HL-60 (cell line): ENCODE measurements at regions not wholly inside any gene's neighbourhood (a gene's known extent, or its start where the extent isn't known, plus 50 kb on each side); places are given as distances from the start of the nearest gene placed in this dataset.

ENCODE experiments used
- DNase-seq, 2 experiments: peaks; one replicate each; pipeline ENCODE4 v3.0.0-alpha.2; 2010 to 2020; ENCODE audit warnings: low read depth in 1 of 2, low spot score in 1 of 2
- H3K27ac ChIP-seq: fragments of 250-450 bp; sonication (Bioruptor Pico); replicated peaks from 2 replicates; pipeline ENCODE4 v1.5.1; 2020; ENCODE audit warnings: mild to moderate bottlenecking, moderate library complexity
- H3K27me3 ChIP-seq: fragments of 250-450 bp; sonication (Bioruptor Pico); 2 replicates; pipeline ENCODE4 v1.5.1; 2021; ENCODE audit warnings: mild to moderate bottlenecking, moderate library complexity; ENCODE audit not compliant: insufficient read depth, poor library complexity, severe bottlenecking
- H3K4me3 ChIP-seq: replicated peaks from 2 replicates; pipeline ENCODE4 v1.5.1; 2011; ENCODE audit warnings: mild to moderate bottlenecking, control low read depth, low read length; ENCODE audit not compliant: insufficient read depth
- CTCF ChIP-seq: IDR thresholded peaks from one replicate; pipeline ENCODE4 v1.5.1; 2011; ENCODE audit warnings: low read length, control low read depth, inconsistent platforms; ENCODE audit not compliant: insufficient read depth
- GABPA ChIP-seq: IDR thresholded peaks from 2 replicates; pipeline ENCODE4 v1.6.1; 2012; ENCODE audit warnings: low read depth
- POLR2AphosphoS5 ChIP-seq: IDR thresholded peaks from 2 replicates; pipeline ENCODE4 v1.6.1; 2012; ENCODE audit warnings: low read depth
- REST ChIP-seq: IDR thresholded peaks from 2 replicates; pipeline ENCODE4 v1.6.1; 2012; ENCODE audit warnings: low read depth; ENCODE audit not compliant: insufficient replicate concordance
- SPI1 ChIP-seq: IDR thresholded peaks from 2 replicates; pipeline ENCODE4 v1.6.1; 2012; ENCODE audit warnings: low read depth, mild to moderate bottlenecking, borderline replicate concordance

DNA sequence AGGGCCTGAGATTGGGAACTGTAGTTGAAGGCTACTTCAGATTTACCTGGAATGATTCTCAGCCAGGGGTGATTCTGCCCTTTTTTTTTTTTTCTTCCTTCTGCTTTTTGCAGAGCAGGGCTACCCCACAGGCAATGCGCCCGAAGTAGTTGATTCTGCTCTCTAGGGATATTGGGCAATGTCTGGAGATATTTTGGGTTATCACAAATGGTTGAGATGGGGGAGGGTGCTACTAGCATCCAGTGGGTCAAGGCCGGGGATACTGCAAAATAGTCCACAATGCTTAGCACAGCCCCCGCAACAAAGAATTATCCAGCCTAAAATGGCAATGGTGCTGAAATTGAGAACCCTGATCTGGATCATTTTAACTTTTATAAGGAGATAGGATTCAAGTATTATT is 71.2 kb upstream of the ZMYND8 start:
- H3K27me3 ChIP-seq: no peaks in the 10 kb centered on the region
- H3K27ac ChIP-seq: no peak overlapping the region
- no peak overlapping the region for H3K4me3 ChIP-seq
- peak; percentile 27 to 63 for DNase-seq
- no peak for TF ChIP-seq GABPA
- TF ChIP-seq POLR2AphosphoS5: no peak
- TF ChIP-seq CTCF: no peak

- H3K27me3 ChIP-seq: no peaks in the 10 kb centered on the region
- TF ChIP-seq POLR2AphosphoS5 (no peak), REST (no peak), GABPA (no peak), CTCF (no peak), SPI1 (no peak)
- no peak for DNase-seq
- no peak overlapping the region for H3K27ac ChIP-seq
- no peak overlapping the region for H3K4me3 ChIP-seq
These were observed 71.7 kb upstream of the ZMYND8 start for GRCh38 chr20:47428164-47428563.

DNA sequence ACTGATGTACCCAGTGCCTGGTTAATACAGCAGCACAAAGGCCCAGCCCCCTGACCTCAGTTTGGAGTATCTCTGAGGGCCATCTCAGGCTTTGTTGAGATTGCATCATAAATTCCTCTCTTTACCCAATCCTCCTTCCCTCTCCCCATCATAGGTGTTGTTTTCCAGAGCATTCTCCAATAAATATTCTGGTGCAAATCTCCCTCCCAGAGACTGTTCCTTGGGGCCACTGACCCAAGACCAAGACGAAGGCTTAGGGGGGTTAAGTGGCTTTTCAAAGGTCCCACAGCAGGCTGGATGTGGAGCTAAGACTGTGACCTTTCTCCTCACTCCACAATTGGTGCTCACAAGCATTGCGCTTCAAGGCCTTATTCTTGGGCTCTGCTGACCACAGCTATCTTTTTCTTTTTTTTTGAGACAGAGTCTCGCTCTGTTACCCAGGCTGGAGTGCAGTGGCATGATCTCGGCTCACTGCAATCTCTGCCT is 72.4 kb upstream of the ZMYND8 start:
- no peak for DNase-seq
- Histone ChIP-seq H3K27me3 (no peaks in the 10 kb centered on the region), H3K4me3 (no peak overlapping the region), H3K27ac (no peak overlapping the region)
- TF ChIP-seq CTCF: no peak

- DNase-seq: no peak
- no peak overlapping the region for H3K4me3 ChIP-seq
- TF ChIP-seq GABPA: no peak
- no peak for TF ChIP-seq SPI1
- no peak for TF ChIP-seq POLR2AphosphoS5
- no peak for TF ChIP-seq REST
- no peak for TF ChIP-seq CTCF
- H3K27ac ChIP-seq: no peak overlapping the region
- H3K27me3 ChIP-seq: no peaks in the 10 kb centered on the region
These were observed 72.3 kb upstream of the NCOA3 start for GRCh38 chr20:47429409-47429808.
